ENCODE measurements at regions not wholly inside any gene's neighbourhood (a gene's known extent, or its start where the extent isn't known, plus 50 kb on each side); places are given as distances from the start of the nearest gene placed in this dataset.
A peak's percentile ranks its signal among the peaks of the same experiment; 100 is the strongest.

DNA sequence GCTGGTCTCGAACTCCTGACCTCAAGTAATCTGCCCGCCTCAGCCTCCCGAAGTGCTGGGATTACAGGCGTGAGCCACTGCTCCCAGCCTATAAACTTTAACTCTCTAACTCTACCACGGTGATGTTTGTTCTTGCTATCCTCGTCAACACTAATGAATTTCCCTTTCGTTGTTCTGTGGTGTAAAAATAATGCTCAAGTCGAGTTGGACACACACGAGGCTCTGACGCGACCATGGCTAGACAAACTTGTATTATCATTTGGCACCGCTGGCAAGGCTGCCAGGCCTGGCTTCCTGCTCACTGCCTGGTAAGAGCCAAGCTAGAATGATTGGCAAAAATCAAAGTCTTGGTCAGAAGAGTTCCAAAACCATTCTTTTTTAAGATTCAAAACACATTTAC lies 167.0 kb upstream of the KLF6 start:
- no peak for DNase-seq (ENCODE audit: low spot score)
- Mint-ChIP-seq H3K27ac (ENCODE audit: unreplicated experiment) (no peak overlapping the region), H3K27me3 (ENCODE audit: low read depth) (no peaks in the 10 kb centered on the region), H3K4me1 (ENCODE audit: low read depth) (peaks cover 18% of the 10 kb centered on the region), H3K4me3 (ENCODE audit: unreplicated experiment) (no peak overlapping the region), H3K9me3 (ENCODE audit: low read depth) (no peaks in the 10 kb centered on the region), H3K36me3 (ENCODE audit: low read depth) (no peaks in the 10 kb centered on the region)
- TF ChIP-seq, protein P1, sequence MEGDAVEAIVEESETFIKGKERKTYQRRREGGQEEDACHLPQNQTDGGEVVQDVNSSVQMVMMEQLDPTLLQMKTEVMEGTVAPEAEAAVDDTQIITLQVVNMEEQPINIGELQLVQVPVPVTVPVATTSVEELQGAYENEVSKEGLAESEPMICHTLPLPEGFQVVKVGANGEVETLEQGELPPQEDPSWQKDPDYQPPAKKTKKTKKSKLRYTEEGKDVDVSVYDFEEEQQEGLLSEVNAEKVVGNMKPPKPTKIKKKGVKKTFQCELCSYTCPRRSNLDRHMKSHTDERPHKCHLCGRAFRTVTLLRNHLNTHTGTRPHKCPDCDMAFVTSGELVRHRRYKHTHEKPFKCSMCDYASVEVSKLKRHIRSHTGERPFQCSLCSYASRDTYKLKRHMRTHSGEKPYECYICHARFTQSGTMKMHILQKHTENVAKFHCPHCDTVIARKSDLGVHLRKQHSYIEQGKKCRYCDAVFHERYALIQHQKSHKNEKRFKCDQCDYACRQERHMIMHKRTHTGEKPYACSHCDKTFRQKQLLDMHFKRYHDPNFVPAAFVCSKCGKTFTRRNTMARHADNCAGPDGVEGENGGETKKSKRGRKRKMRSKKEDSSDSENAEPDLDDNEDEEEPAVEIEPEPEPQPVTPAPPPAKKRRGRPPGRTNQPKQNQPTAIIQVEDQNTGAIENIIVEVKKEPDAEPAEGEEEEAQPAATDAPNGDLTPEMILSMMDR (IDR thresholded peaks at IDR 0.05) = no peak

DNA sequence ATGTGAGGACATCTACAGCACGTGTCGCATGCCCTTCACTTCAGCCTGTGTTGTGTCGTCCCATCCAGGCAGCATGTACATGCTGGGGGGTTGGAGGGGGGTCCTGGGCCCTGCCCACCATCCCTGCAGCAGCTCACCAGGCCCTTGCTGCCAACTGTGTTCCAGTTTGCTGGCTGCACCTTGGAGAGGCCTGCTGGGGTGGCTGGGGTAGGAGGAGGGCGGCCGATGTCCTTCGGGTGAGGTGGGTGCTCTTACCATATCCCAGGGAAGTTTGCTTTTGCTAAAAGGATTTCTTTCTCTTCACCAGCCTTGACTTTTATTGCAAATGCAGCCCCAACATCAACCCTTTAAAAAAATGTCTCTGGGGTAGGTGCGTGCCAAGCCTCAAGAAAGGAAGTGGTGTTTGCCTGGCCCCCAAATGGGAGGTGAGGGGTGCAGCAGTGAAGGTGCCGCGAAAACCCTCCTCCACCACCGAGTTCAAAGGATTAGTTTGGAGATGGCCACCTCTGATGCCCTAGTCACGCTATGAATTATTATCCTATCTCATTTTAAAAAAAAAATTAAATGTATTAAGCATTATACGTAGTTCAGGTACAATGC lies 165.8 kb upstream of the KLF6 start:
- no peaks in the 10 kb centered on the region for H3K36me3 Mint-ChIP-seq (ENCODE audit: low read depth)
- TF ChIP-seq, protein P1 (IDR thresholded peaks at IDR 0.05) = no peak
- no peaks in the 10 kb centered on the region for H3K27me3 Mint-ChIP-seq (ENCODE audit: low read depth)
- peaks cover 21% of the 10 kb centered on the region for H3K4me1 Mint-ChIP-seq (ENCODE audit: low read depth)
- no peak overlapping the region for H3K27ac Mint-ChIP-seq (ENCODE audit: unreplicated experiment)
- H3K4me3 Mint-ChIP-seq (ENCODE audit: unreplicated experiment) = no peak overlapping the region
- no peak for DNase-seq (ENCODE audit: low spot score)
- H3K9me3 Mint-ChIP-seq (ENCODE audit: low read depth) = no peaks in the 10 kb centered on the region

DNA sequence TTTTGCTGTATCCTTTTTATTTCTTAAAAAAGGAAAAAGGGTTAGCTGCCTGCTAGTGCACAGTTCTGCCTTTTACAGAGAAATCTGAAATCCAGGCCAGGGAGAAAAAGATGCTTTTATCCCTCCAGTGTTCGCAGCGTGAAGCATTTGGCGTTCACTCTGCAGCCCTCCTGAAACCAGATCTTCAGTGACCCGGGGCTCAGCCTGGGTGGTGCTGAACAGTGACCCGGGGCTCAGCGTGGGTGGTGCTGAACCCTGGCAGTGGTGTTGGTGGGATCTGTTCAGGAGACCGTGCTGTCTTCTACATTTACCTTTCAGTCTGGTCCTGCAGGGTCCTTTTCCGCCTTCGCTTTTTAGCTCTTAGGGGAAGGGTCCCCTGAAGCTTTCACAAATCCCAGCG lies 164.7 kb upstream of the KLF6 start:
- H3K27me3 Mint-ChIP-seq (ENCODE audit: low read depth) = no peaks in the 10 kb centered on the region

DNA sequence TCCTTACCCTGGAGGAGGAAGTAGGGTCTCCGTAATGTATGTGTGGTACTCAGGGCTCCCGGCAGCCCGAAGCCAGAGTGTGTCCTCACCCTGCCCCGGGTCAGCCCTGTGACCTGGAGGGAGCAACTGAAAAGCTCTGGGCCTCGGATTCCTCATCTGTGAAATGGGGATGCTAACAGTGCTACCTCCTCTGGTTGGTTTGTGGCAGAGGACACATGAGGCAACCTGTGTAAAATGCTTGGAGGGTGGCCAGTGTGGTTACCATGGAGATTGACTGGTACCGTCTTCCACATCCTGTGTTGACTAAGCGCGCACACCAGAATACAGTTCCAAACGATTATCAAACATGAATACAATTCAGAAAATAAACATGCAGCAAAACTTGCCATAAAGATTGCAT lies 163.8 kb upstream of the KLF6 start:
- TF ChIP-seq, protein P1 (IDR thresholded peaks at IDR 0.05) = no peak
- no peak overlapping the region for H3K4me3 Mint-ChIP-seq (ENCODE audit: unreplicated experiment)
- H3K9me3 Mint-ChIP-seq (ENCODE audit: low read depth) = peaks cover 4% of the 10 kb centered on the region
- no peaks in the 10 kb centered on the region for H3K36me3 Mint-ChIP-seq (ENCODE audit: low read depth)
- peaks cover 19% of the 10 kb centered on the region for H3K4me1 Mint-ChIP-seq (ENCODE audit: low read depth)
- DNase-seq (ENCODE audit: low spot score) = no peak
- no peaks in the 10 kb centered on the region for H3K27me3 Mint-ChIP-seq (ENCODE audit: low read depth)
- H3K27ac Mint-ChIP-seq (ENCODE audit: unreplicated experiment) = no peak overlapping the region

More for the DNA sequence above, 164.7 kb upstream of the KLF6 start:
- H3K4me1 Mint-ChIP-seq (ENCODE audit: low read depth) = peaks cover 19% of the 10 kb centered on the region
- peaks cover 3% of the 10 kb centered on the region for H3K9me3 Mint-ChIP-seq (ENCODE audit: low read depth)
- H3K27ac Mint-ChIP-seq (ENCODE audit: unreplicated experiment) = no peak overlapping the region
- no peaks in the 10 kb centered on the region for H3K36me3 Mint-ChIP-seq (ENCODE audit: low read depth)
- no peak for DNase-seq (ENCODE audit: low spot score)
- TF ChIP-seq, protein P1 (IDR thresholded peaks at IDR 0.05) = no peak
- H3K4me3 Mint-ChIP-seq (ENCODE audit: unreplicated experiment) = no peak overlapping the region

DNA sequence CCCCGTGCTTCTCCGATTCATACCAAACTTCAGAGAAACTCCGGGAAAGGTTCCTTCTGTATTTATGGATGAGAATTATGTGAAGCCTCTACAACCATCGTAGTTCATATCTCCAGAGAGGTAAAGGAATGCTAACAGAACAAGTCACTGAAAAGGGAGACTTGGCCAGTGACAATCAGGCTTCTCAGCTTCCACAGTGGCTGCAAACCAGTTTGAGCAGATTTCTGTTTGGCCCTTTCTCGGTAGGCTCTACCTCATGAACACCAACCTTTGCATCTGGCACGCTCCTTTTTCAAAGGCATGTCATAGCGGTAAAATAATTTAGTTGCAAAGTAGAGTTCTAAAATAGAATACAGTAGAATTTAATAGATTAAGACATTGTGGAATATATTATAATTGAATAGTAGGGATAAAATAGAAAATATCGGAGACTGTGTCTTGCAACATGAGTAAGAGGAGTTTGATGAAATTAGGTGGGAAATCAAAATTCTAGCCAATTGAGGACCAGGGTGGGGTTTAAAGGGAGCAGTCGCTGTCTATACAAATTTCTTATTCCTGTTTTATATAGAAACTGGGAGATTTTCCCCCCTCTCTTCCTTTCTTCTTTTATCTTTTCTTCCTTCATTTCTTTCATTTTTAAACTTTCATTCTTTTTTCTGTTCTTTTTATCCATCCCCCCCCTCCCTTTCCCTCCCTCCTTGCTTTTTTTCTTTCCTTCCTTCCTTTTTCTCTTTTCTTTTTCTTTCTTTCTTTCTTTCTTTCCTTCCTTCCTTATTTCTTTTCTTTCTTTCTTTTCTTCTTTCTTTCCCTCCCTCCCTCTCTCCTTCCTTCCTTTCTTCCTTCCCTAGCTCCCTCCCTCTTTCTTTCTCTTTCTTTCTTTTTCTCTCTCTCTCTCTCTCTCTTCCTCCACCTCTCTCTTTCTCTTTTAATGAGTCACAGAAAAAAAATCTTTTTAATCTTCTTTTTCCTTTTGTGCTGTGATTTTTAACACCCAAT lies 161.5 kb upstream of the KLF6 start:
- no peak for DNase-seq (ENCODE audit: low spot score)
- Mint-ChIP-seq H3K36me3 (ENCODE audit: low read depth) (no peaks in the 10 kb centered on the region), H3K4me3 (ENCODE audit: unreplicated experiment) (no peak overlapping the region), H3K9me3 (ENCODE audit: low read depth) (peaks cover 4% of the 10 kb centered on the region), H3K4me1 (ENCODE audit: low read depth) (peaks cover 19% of the 10 kb centered on the region), H3K27me3 (ENCODE audit: low read depth) (no peaks in the 10 kb centered on the region), H3K27ac (ENCODE audit: unreplicated experiment) (peak overlapping the region; percentile 58)
- TF ChIP-seq, protein P1 (IDR thresholded peaks at IDR 0.05) = no peak

Measured in chondrocyte (in vitro differentiated cells).